ENCODE measurements at regions not wholly inside any gene's neighbourhood (a gene's known extent, or its start where the extent isn't known, plus 50 kb on each side); places are given as distances from the start of the nearest gene placed in this dataset.
A peak's percentile ranks its signal among the peaks of the same experiment; 100 is the strongest.

GRCh38 chr6:170023620-170024521, 267.0 kb downstream of the DLL1 start:
- ATAC-seq = no peak
- Mint-ChIP-seq H3K27ac (no peak overlapping the region), H3K4me3 (no peak overlapping the region), H3K27me3 (ENCODE audit: low read depth in 2 of 2) (peaks cover 15 to 21% of the 10 kb centered on the region in 2 donors), H3K9me3 (no peaks in the 10 kb centered on the region), H3K4me1 (peaks cover 10 to 17% of the 10 kb centered on the region in 2 donors), H3K36me3 (no peaks in the 10 kb centered on the region)
- H3K4me3 ChIP-seq (ENCODE audit: low read length) = no peak overlapping the region
- no peak for TF ChIP-seq CTCF (IDR thresholded peaks at IDR 0.05)
- intact Hi-C loops (cut with micrococcal nuclease) = no loop called here
- H3K4me1 ChIP-seq (ENCODE audit: control insufficient read depth, insufficient read depth, low read length) = peaks cover 31% of the 10 kb centered on the region
- H3K9me3 ChIP-seq (ENCODE audit: control insufficient read depth, insufficient read depth, low read length) = no peaks in the 10 kb centered on the region
- H3K36me3 ChIP-seq (ENCODE audit: control insufficient read depth, insufficient read depth, low read length) = no peaks in the 10 kb centered on the region
- 91% methylated on average over 67 of the region's 67 CpGs for WGBS (ENCODE audit: insufficient coverage)
- H3K27ac ChIP-seq (ENCODE audit: low read length) = no peak overlapping the region
- H3K27me3 ChIP-seq (ENCODE audit: control insufficient read depth, insufficient read depth, low read length) = no peaks in the 10 kb centered on the region
- peak in 1 of 2 donors; percentile 32 for DNase-seq

- ATAC-seq = no peak
- no peaks in the 10 kb centered on the region for H3K36me3 ChIP-seq (ENCODE audit: control insufficient read depth, insufficient read depth, low read length)
- no peaks in the 10 kb centered on the region for H3K27me3 ChIP-seq (ENCODE audit: control insufficient read depth, insufficient read depth, low read length)
- no peak overlapping the region for H3K4me3 ChIP-seq (ENCODE audit: low read length)
- WGBS (ENCODE audit: insufficient coverage) = 46% methylated on average over 77 of the region's 77 CpGs
- Mint-ChIP-seq H3K4me3 (no peak overlapping the region), H3K9me3 (no peaks in the 10 kb centered on the region), H3K27me3 (ENCODE audit: low read depth in 2 of 2) (peaks cover 16 to 27% of the 10 kb centered on the region in 2 donors), H3K36me3 (no peaks in the 10 kb centered on the region), H3K4me1 (peaks cover 10 to 15% of the 10 kb centered on the region in 2 donors), H3K27ac (no peak overlapping the region)
- TF ChIP-seq CTCF (IDR thresholded peaks at IDR 0.05) = no peak
- H3K9me3 ChIP-seq (ENCODE audit: control insufficient read depth, insufficient read depth, low read length) = no peaks in the 10 kb centered on the region
- intact Hi-C loops (cut with micrococcal nuclease) = no loop called here
- peak; percentile 10 to 13 for DNase-seq
- H3K4me1 ChIP-seq (ENCODE audit: control insufficient read depth, insufficient read depth, low read length) = peaks cover 31% of the 10 kb centered on the region
- no peak overlapping the region for H3K27ac ChIP-seq (ENCODE audit: low read length)
Measured at GRCh38 chr6:170022827-170023619, 267.9 kb downstream of the DLL1 start.

- 89% methylated on average over 22 of the region's 23 CpGs for WGBS (ENCODE audit: insufficient coverage)
- peaks cover 14 to 34% of the 10 kb centered on the region in 2 donors for H3K27me3 Mint-ChIP-seq (ENCODE audit: low read depth in 2 of 2)
- ATAC-seq = no peak
- Histone ChIP-seq H3K4me1 (ENCODE audit: control insufficient read depth, insufficient read depth, low read length) (peaks cover 31% of the 10 kb centered on the region), H3K36me3 (ENCODE audit: control insufficient read depth, insufficient read depth, low read length) (no peaks in the 10 kb centered on the region), H3K27me3 (ENCODE audit: control insufficient read depth, insufficient read depth, low read length) (no peaks in the 10 kb centered on the region), H3K27ac (ENCODE audit: low read length) (no peak overlapping the region), H3K4me3 (ENCODE audit: low read length) (no peak overlapping the region), H3K9me3 (ENCODE audit: control insufficient read depth, insufficient read depth, low read length) (no peaks in the 10 kb centered on the region)
- peaks cover 8% of the 10 kb centered on the region in 2 donors for H3K4me1 Mint-ChIP-seq
- DNase-seq = no peak
- intact Hi-C loops (cut with micrococcal nuclease) = no loop called here
- no peak overlapping the region for H3K4me3 Mint-ChIP-seq
- H3K36me3 Mint-ChIP-seq = no peaks in the 10 kb centered on the region
- no peak overlapping the region for H3K27ac Mint-ChIP-seq
- H3K9me3 Mint-ChIP-seq = no peaks in the 10 kb centered on the region
- no peak for TF ChIP-seq CTCF (IDR thresholded peaks at IDR 0.05)
Measured at GRCh38 chr6:170022291-170022722, 268.6 kb downstream of the DLL1 start.

All from natural killer cell (primary cell).